ENCODE measurements at regions not wholly inside any gene's neighbourhood (a gene's known extent, or its start where the extent isn't known, plus 50 kb on each side); places are given as distances from the start of the nearest gene placed in this dataset.

DNA sequence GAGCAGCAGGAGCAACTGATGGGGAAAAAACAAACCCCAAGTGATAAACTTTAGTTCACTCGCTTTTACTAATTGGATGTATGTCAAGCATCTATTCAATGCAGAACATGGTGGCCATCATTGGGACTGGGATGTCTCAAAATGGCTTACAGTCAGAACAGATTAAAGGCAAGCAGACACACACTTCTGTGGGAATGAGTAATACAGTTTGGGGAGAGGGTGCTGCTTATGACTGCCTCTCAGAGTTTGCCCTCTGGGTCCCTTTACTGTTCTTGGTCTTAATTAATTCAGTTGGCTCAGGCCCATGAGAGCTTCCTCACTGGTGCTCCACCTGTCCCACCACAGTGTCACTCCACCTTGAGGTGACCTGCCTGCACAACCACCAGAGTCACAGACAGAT, 119.5 kb downstream of the TBX19 start:
- no peak for TF ChIP-seq POLR2A (IDR thresholded peaks at IDR 0.05)
- TF ChIP-seq, protein P1, sequence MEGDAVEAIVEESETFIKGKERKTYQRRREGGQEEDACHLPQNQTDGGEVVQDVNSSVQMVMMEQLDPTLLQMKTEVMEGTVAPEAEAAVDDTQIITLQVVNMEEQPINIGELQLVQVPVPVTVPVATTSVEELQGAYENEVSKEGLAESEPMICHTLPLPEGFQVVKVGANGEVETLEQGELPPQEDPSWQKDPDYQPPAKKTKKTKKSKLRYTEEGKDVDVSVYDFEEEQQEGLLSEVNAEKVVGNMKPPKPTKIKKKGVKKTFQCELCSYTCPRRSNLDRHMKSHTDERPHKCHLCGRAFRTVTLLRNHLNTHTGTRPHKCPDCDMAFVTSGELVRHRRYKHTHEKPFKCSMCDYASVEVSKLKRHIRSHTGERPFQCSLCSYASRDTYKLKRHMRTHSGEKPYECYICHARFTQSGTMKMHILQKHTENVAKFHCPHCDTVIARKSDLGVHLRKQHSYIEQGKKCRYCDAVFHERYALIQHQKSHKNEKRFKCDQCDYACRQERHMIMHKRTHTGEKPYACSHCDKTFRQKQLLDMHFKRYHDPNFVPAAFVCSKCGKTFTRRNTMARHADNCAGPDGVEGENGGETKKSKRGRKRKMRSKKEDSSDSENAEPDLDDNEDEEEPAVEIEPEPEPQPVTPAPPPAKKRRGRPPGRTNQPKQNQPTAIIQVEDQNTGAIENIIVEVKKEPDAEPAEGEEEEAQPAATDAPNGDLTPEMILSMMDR (IDR thresholded peaks at IDR 0.05): no peak

All from right lobe of liver (tissue), 4 donors.